H1 (cell line): ENCODE measurements at regions not wholly inside any gene's neighbourhood (a gene's known extent, or its start where the extent isn't known, plus 50 kb on each side); places are given as distances from the start of the nearest gene placed in this dataset.

ENCODE experiments used
- ATF3 ChIP-seq: IDR thresholded peaks from 2 replicates; pipeline ENCODE4 v1.6.1; 2011; ENCODE audit warnings: low read depth, mild to moderate bottlenecking, low read length; ENCODE audit not compliant: insufficient read depth
- CTCF ChIP-seq, 3 experiments: IDR thresholded peaks; 1 replicate in 2 of 3; 2 replicates in 1 of 3; pipeline versions ENCODE4 v1.5.1 to v1.6.1; 2011; ENCODE audit warnings: low read length in 3 of 3, mild to moderate bottlenecking in 3 of 3, inconsistent platforms in 2 of 3, low read depth in 1 of 3, moderate library complexity in 1 of 3; ENCODE audit not compliant: insufficient read depth in 1 of 3; ENCODE audit errors: control extremely low read depth in 1 of 3
- EP300 ChIP-seq, 2 experiments: IDR thresholded peaks; 1 replicate in 1 of 2; 2 replicates in 1 of 2; pipeline ENCODE4 v1.6.1; 2011 to 2012; ENCODE audit warnings: low read depth in 2 of 2, low read length in 2 of 2, mild to moderate bottlenecking in 2 of 2, borderline replicate concordance in 1 of 2, inconsistent platforms in 1 of 2, moderate library complexity in 1 of 2
- PHF8 ChIP-seq: fragments of 200-600 bp; sonication (generic); conservative IDR thresholded peaks from 2 replicates; pipeline ENCODE4 v1.7.1; 2012; ENCODE audit warnings: low read depth, mild to moderate bottlenecking, inconsistent platforms, low read length, moderate library complexity
- SP1 ChIP-seq: IDR thresholded peaks from 2 replicates; pipeline ENCODE4 v1.6.1; 2011; ENCODE audit warnings: low read depth, low read length
- SP4 ChIP-seq: IDR thresholded peaks from 2 replicates; pipeline ENCODE4 v1.6.1; 2012; ENCODE audit warnings: low read length, inconsistent platforms
- YY1 ChIP-seq: IDR thresholded peaks from 2 replicates; pipeline ENCODE4 v1.6.1; 2011; ENCODE audit warnings: low read depth, mild to moderate bottlenecking, low read length

- TF ChIP-seq PHF8 = no peak
- TF ChIP-seq SP1 = no peak
- no peak for TF ChIP-seq CTCF (IDR thresholded peaks at IDR 0.05; ENCODE audit: control extremely low read depth in 1 of 3, insufficient read depth in 1 of 3, low read depth in 1 of 3, low read length in 3 of 3)
- no peak for TF ChIP-seq EP300 (IDR thresholded peaks at IDR 0.05; ENCODE audit: borderline replicate concordance in 1 of 2, low read depth in 2 of 2, low read length in 2 of 2)
- TF ChIP-seq SP4 = no peak
- no peak for TF ChIP-seq ATF3
- TF ChIP-seq YY1 = no peak
These were observed 211.1 kb upstream of the XIST start for GRCh38 chrX:74063426-74064155.
